ENCODE measurements at regions not wholly inside any gene's neighbourhood (a gene's known extent, or its start where the extent isn't known, plus 50 kb on each side); places are given as distances from the start of the nearest gene placed in this dataset.

DNA sequence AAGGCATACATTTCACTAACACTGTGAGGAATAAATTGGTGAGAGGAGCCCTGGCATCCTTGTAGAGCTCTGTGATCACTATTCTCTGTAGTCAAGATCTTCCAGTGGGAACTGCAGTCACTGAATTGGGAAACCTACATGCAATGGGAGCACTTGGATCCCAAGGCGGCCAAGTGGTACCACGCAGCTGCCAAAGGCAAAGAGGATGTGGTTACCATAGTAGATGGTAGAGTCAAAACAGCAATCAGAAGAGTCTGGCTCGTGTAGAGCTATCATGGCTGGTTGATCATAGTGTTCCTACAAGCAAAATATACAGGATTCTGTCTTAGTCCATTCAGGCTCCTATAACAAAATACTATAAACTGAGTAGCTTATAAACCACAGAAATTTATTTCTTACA, 849.7 kb downstream of the ROBO2 start:
- intact Hi-C loops (cut with DNase I; ENCODE audit: low total_unique reads), result no loop called here
- TF ChIP-seq, protein P1, sequence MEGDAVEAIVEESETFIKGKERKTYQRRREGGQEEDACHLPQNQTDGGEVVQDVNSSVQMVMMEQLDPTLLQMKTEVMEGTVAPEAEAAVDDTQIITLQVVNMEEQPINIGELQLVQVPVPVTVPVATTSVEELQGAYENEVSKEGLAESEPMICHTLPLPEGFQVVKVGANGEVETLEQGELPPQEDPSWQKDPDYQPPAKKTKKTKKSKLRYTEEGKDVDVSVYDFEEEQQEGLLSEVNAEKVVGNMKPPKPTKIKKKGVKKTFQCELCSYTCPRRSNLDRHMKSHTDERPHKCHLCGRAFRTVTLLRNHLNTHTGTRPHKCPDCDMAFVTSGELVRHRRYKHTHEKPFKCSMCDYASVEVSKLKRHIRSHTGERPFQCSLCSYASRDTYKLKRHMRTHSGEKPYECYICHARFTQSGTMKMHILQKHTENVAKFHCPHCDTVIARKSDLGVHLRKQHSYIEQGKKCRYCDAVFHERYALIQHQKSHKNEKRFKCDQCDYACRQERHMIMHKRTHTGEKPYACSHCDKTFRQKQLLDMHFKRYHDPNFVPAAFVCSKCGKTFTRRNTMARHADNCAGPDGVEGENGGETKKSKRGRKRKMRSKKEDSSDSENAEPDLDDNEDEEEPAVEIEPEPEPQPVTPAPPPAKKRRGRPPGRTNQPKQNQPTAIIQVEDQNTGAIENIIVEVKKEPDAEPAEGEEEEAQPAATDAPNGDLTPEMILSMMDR (IDR thresholded peaks at IDR 0.05), result no peak
- no peak for TF ChIP-seq POLR2A (IDR thresholded peaks at IDR 0.05)

DNA sequence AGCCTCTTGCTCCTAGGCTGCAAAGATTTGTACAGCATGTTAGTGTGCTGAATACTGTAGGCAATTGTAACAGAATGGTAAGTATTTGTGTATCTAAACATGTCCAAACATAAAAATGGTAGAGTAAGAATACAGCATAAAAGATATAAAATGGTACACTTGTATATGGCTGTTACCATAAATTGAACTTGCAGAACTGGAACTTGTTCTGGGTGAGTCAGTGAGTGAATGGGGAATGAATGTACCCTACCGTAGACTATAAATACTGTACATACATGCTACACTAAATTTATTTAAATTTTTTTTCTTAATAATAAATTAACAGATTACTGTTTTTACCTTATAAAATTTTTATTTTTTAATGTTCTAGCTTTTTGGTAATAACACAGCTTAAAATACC, 858.7 kb downstream of the ROBO2 start:
- no peak overlapping the region for H3K4me3 ChIP-seq (ENCODE audit: low read depth, poor library complexity, severe bottlenecking)
- DNase-seq (ENCODE audit: low spot score in 2 of 2), result no peak
- intact Hi-C loops (cut with DNase I; ENCODE audit: low total_unique reads), result no loop called here
- 75 to 88% methylated on average over 1 of the region's 1 CpG for WGBS, 2 donors
- TF ChIP-seq, protein P1 (IDR thresholded peaks at IDR 0.05), result no peak
- TF ChIP-seq POLR2A (IDR thresholded peaks at IDR 0.05), result no peak

More for the DNA sequence above, 849.7 kb downstream of the ROBO2 start:
- 90 to 92% methylated on average over 3 of the region's 3 CpGs for WGBS, 2 donors
- no peak for DNase-seq (ENCODE audit: low spot score in 2 of 2)
- no peak overlapping the region for H3K4me3 ChIP-seq (ENCODE audit: low read depth, poor library complexity, severe bottlenecking)

DNA sequence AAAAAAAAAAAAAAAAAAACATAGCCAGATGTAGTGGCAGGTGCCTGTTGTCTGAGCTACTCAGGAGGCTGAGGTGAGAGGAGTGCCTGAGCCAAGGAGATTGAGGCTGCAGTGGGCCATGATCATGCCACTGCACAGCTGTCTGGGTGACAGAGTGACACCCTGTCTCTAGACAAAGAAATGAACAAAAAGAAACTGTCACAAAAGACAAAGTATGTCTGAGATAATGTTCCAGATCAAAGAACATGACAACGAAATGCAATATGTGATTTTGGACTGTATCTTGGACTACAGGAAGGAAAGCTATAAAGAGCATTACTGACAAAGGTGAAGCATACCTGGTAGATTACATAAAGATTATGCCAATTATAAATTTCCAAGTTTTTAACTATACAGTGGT, 862.8 kb downstream of the ROBO2 start:
- no peak for DNase-seq (ENCODE audit: low spot score in 2 of 2)
- TF ChIP-seq, protein P1 (IDR thresholded peaks at IDR 0.05), result no peak
- no peak for TF ChIP-seq POLR2A (IDR thresholded peaks at IDR 0.05)
- WGBS, 2 donors, result 50 to 54% methylated on average over 1 of the region's 1 CpG
- intact Hi-C loops (cut with DNase I; ENCODE audit: low total_unique reads), result no loop called here
- H3K4me3 ChIP-seq (ENCODE audit: low read depth, poor library complexity, severe bottlenecking), result no peak overlapping the region

- TF ChIP-seq, protein P1 (IDR thresholded peaks at IDR 0.05), result no peak
- TF ChIP-seq POLR2A (IDR thresholded peaks at IDR 0.05), result no peak
- no peak overlapping the region for H3K4me3 ChIP-seq (ENCODE audit: low read depth, poor library complexity, severe bottlenecking)
- 65% methylated on average over 3 of the region's 3 CpGs for WGBS, 2 donors
- no peak for DNase-seq (ENCODE audit: low spot score in 2 of 2)
- intact Hi-C loops (cut with DNase I; ENCODE audit: low total_unique reads), result no loop called here
Measured at GRCh38 chr3:77906102-77906709, 866.3 kb downstream of the ROBO2 start.

- H3K4me3 ChIP-seq (ENCODE audit: low read depth, poor library complexity, severe bottlenecking), result no peak overlapping the region
- TF ChIP-seq, protein P1 (IDR thresholded peaks at IDR 0.05), result no peak
- no peak for TF ChIP-seq POLR2A (IDR thresholded peaks at IDR 0.05)
- WGBS, 2 donors, result 89 to 92% methylated on average over 3 of the region's 3 CpGs
- intact Hi-C loops (cut with DNase I; ENCODE audit: low total_unique reads), result no loop called here
- DNase-seq (ENCODE audit: low spot score in 2 of 2), result no peak
Measured at GRCh38 chr3:77913524-77914174, 873.8 kb downstream of the ROBO2 start.
